ENCODE measurements at regions not wholly inside any gene's neighbourhood (a gene's known extent, or its start where the extent isn't known, plus 50 kb on each side); places are given as distances from the start of the nearest gene placed in this dataset.

DNA sequence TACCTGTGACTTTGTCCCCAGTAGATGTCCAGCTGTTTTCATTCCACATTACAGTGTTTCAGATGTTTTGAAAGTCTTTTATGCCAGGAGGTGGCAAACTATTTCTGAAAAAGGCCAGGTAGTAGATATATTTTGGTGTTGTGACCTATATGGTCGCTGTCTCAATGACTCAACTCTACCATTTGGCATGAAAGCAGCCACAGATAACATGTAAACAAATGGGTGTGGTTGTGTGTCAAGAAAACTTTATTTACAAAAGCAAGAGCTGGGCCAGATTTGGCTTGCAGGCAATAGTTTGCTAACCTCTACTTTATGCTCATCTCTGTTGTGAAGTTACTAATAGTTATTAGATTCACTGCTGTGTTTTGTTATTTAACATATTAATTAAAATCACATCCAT lies 728.7 kb upstream of the EEF2KMT start (continued):
- TF ChIP-seq ZNF571 (tag by site-specific recombination; IDR thresholded peaks at IDR 0.05) (no peak), ZNF664 (tag by site-specific recombination; IDR thresholded peaks at IDR 0.05) (no peak)

DNA sequence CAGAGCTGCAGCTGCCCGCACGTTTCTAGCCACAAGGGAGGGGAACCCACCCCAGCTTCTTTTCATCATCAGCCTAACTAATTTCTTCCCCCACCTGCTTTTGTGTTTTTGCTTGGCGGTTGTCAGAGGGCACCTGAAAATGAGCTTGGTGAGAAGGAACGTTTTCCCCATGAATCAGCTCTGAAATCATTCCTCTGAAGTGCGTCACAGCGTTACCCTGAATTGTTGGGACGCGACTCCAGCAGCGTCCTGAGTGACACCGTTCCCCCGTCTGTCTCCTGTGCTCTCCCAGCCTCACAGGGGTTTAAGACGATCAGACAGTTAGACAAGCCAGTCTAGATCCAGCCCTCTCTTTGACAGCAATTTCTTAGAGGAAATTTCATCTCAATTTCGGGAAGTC lies 722.9 kb upstream of the EEF2KMT start:
- Histone ChIP-seq H3K27ac (ENCODE audit: extremely low read depth, low read depth, low read length) (no peak overlapping the region), H3K36me3 (ENCODE audit: control insufficient read depth in 2 of 2, insufficient read depth in 1 of 2, low read length in 2 of 2) (no peaks in the 10 kb centered on the region), H3K4me3 (ENCODE audit: low read depth, low read length) (no peak overlapping the region), H3K9me3 (ENCODE audit: control insufficient read depth, insufficient read depth, low read depth, low read length) (no peaks in the 10 kb centered on the region), H3K4me1 (ENCODE audit: control insufficient read depth, insufficient read depth, low read length) (no peaks in the 10 kb centered on the region)
- ChIA-PET CTCF (no interaction called here), POLR2A (no interaction called here)
- TF ChIP-seq ZNF621 (tag by site-specific recombination; IDR thresholded peaks at IDR 0.05) = no peak
- no peak for TF ChIP-seq ZFHX2 (tag by site-specific recombination; conservative IDR thresholded peaks at IDR 0.05)
- no peak for TF ChIP-seq ZSCAN23 (tag by site-specific recombination; IDR thresholded peaks at IDR 0.05)
- TF ChIP-seq ZNF777 (tag by site-specific recombination; IDR thresholded peaks at IDR 0.05; ENCODE audit: borderline replicate concordance) = no peak
- TF ChIP-seq ZNF600 (tag by site-specific recombination; IDR thresholded peaks at IDR 0.05) = no peak
- TF ChIP-seq SP2 (tag by site-specific recombination; IDR thresholded peaks at IDR 0.05) = no peak
- no peak for TF ChIP-seq ZNF561 (tag by site-specific recombination; IDR thresholded peaks at IDR 0.05; ENCODE audit: borderline replicate concordance)
- TF ChIP-seq ZNF571 (tag by site-specific recombination; IDR thresholded peaks at IDR 0.05) = no peak
- TF ChIP-seq ZNF114 (tag by site-specific recombination; IDR thresholded peaks at IDR 0.05) = no peak
- TF ChIP-seq ZNF248 (tag by site-specific recombination; IDR thresholded peaks at IDR 0.05) = no peak
- no peak for TF ChIP-seq ZNF292 (tag by site-specific recombination; IDR thresholded peaks at IDR 0.05; ENCODE audit: borderline replicate concordance, low read depth)
- TF ChIP-seq ZNF660 (tag by site-specific recombination; IDR thresholded peaks at IDR 0.05) = no peak
- no peak for TF ChIP-seq ZNF626 (tag by site-specific recombination; IDR thresholded peaks at IDR 0.05)
- TF ChIP-seq ZNF596 (tag by site-specific recombination; IDR thresholded peaks at IDR 0.05) = no peak
- TF ChIP-seq KLF1 (tag by site-specific recombination; IDR thresholded peaks at IDR 0.05) = no peak

DNA sequence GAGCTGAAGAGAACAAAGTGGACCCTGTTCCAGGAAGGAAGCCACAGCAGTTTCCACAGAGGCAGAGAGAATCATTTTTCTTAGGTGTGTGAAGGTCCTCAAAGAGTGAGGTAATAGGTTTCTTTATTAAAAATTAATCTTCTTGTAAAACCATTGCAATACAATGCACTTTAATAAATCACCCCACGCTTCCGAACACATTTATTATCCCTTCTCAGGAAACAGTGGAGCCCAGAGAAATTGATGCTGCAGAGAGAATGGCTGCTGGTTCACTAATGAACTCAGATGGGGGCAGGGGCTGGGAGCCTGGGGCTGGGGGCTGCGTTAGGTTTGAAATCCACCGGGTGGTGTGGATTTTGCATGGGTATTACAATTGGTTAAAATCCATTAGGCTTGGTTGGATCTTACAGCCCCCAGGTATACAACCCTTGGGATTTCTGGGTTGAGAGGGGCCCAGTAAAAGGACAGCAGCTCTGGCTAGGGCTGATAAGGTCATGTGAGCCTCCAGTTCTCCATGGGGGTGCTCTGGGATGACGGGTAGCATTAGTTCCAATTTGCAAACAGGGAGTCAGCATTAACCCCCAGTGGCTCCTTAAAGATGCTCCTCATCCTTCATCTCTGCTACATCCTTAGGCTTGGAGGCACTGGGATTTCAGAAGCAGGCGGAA lies 718.1 kb upstream of the EEF2KMT start:
- POLR2A ChIA-PET = no interaction called here
- CTCF ChIA-PET = no interaction called here
- Histone ChIP-seq H3K27ac (ENCODE audit: extremely low read depth, low read depth, low read length) (no peak overlapping the region), H3K4me3 (ENCODE audit: low read depth, low read length) (no peak overlapping the region), H3K4me1 (ENCODE audit: control insufficient read depth, insufficient read depth, low read length) (no peaks in the 10 kb centered on the region), H3K9me3 (ENCODE audit: control insufficient read depth, insufficient read depth, low read depth, low read length) (no peaks in the 10 kb centered on the region), H3K36me3 (ENCODE audit: control insufficient read depth in 2 of 2, insufficient read depth in 1 of 2, low read length in 2 of 2) (no peaks in the 10 kb centered on the region)
- TF ChIP-seq ZNF777 (tag by site-specific recombination; IDR thresholded peaks at IDR 0.05; ENCODE audit: borderline replicate concordance) = no peak
- no peak for TF ChIP-seq ZNF791 (tag by site-specific recombination; IDR thresholded peaks at IDR 0.05)
- no peak for TF ChIP-seq MZF1 (tag by site-specific recombination; IDR thresholded peaks at IDR 0.05; ENCODE audit: borderline replicate concordance)
- TF ChIP-seq ZNF350 (tag by site-specific recombination; IDR thresholded peaks at IDR 0.05) = no peak
- TF ChIP-seq ZNF626 (tag by site-specific recombination; IDR thresholded peaks at IDR 0.05) = no peak
- TF ChIP-seq ZNF677 (tag by site-specific recombination; IDR thresholded peaks at IDR 0.05) = no peak
- no peak for TF ChIP-seq ZNF416 (tag by site-specific recombination; IDR thresholded peaks at IDR 0.05)
- no peak for TF ChIP-seq ZNF423 (tag by site-specific recombination; IDR thresholded peaks at IDR 0.05)

GRCh38 chr16:5801396-5801795 lies 703.8 kb upstream of the EEF2KMT start:
- H3K4me3 ChIP-seq (ENCODE audit: low read depth, low read length) = no peak overlapping the region
- H3K27ac ChIP-seq (ENCODE audit: extremely low read depth, low read depth, low read length) = no peak overlapping the region
- CTCF ChIA-PET = no interaction called here
- no peaks in the 10 kb centered on the region for H3K9me3 ChIP-seq (ENCODE audit: control insufficient read depth, insufficient read depth, low read depth, low read length)
- POLR2A ChIA-PET = no interaction called here
- H3K36me3 ChIP-seq (ENCODE audit: control insufficient read depth in 2 of 2, insufficient read depth in 1 of 2, low read length in 2 of 2) = no peaks in the 10 kb centered on the region
- TF ChIP-seq ZNF610 (tag by site-specific recombination; IDR thresholded peaks at IDR 0.05; ENCODE audit: borderline replicate concordance) (no peak), ZNF146 (tag by site-specific recombination; IDR thresholded peaks at IDR 0.05) (no peak), ZBTB1 (tag by site-specific recombination; IDR thresholded peaks at IDR 0.05) (no peak)
- no peaks in the 10 kb centered on the region for H3K4me1 ChIP-seq (ENCODE audit: control insufficient read depth, insufficient read depth, low read length)

Measured in HEK293 (cell line).